ENCODE measurements at regions not wholly inside any gene's neighbourhood (a gene's known extent, or its start where the extent isn't known, plus 50 kb on each side); places are given as distances from the start of the nearest gene placed in this dataset.

GRCh38 chr5:116666901-116667300 lies 92.3 kb upstream of the SEMA6A start:
- intact Hi-C loops (cut with DNase I; ENCODE audit: low total_unique reads): no loop called here
- no peak for DNase-seq
- WGBS, 5 donors: 57 to 74% (median 62%) methylated on average over 3 of the region's 3 CpGs

GRCh38 chr5:116664988-116665387 lies 90.4 kb upstream of the SEMA6A start:
- Histone ChIP-seq H3K27ac (no peak overlapping the region), H3K4me1 (no peaks in the 10 kb centered on the region), H3K36me3 (no peaks in the 10 kb centered on the region), H3K4me3 (no peak overlapping the region), H3K27me3 (no peaks in the 10 kb centered on the region), H3K9me3 (peaks cover 0 to 15% (median 9%) of the 10 kb centered on the region in 4 donors)
- TF ChIP-seq, protein P1, sequence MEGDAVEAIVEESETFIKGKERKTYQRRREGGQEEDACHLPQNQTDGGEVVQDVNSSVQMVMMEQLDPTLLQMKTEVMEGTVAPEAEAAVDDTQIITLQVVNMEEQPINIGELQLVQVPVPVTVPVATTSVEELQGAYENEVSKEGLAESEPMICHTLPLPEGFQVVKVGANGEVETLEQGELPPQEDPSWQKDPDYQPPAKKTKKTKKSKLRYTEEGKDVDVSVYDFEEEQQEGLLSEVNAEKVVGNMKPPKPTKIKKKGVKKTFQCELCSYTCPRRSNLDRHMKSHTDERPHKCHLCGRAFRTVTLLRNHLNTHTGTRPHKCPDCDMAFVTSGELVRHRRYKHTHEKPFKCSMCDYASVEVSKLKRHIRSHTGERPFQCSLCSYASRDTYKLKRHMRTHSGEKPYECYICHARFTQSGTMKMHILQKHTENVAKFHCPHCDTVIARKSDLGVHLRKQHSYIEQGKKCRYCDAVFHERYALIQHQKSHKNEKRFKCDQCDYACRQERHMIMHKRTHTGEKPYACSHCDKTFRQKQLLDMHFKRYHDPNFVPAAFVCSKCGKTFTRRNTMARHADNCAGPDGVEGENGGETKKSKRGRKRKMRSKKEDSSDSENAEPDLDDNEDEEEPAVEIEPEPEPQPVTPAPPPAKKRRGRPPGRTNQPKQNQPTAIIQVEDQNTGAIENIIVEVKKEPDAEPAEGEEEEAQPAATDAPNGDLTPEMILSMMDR (IDR thresholded peaks at IDR 0.05): no peak
- no peak for TF ChIP-seq POLR2A (IDR thresholded peaks at IDR 0.05)
- TF ChIP-seq POLR2AphosphoS5 (IDR thresholded peaks at IDR 0.05): no peak
- no peak for TF ChIP-seq EP300 (IDR thresholded peaks at IDR 0.05)
- WGBS, 5 donors: 59 to 72% (median 70%) methylated on average over 5 of the region's 5 CpGs
- no peak for DNase-seq
- intact Hi-C loops (cut with DNase I; ENCODE audit: low total_unique reads): no loop called here

More at GRCh38 chr5:116666901-116667300, 92.3 kb upstream of the SEMA6A start:
- no peaks in the 10 kb centered on the region for H3K36me3 ChIP-seq
- no peaks in the 10 kb centered on the region for H3K27me3 ChIP-seq
- no peak overlapping the region for H3K4me3 ChIP-seq
- H3K9me3 ChIP-seq: peaks cover 0 to under 1% (median under 1%) of the 10 kb centered on the region in 4 donors
- TF ChIP-seq EP300 (IDR thresholded peaks at IDR 0.05) (no peak), POLR2AphosphoS5 (IDR thresholded peaks at IDR 0.05) (no peak), POLR2A (IDR thresholded peaks at IDR 0.05) (no peak)
- TF ChIP-seq, protein P1 (IDR thresholded peaks at IDR 0.05): no peak
- no peaks in the 10 kb centered on the region for H3K4me1 ChIP-seq
- no peak overlapping the region for H3K27ac ChIP-seq

- TF ChIP-seq POLR2A (IDR thresholded peaks at IDR 0.05): no peak
- no peak for TF ChIP-seq POLR2AphosphoS5 (IDR thresholded peaks at IDR 0.05)
- TF ChIP-seq, protein P1 (IDR thresholded peaks at IDR 0.05): no peak
- no peak for TF ChIP-seq EP300 (IDR thresholded peaks at IDR 0.05)
- no peaks in the 10 kb centered on the region for H3K27me3 ChIP-seq
- no peak overlapping the region for H3K4me3 ChIP-seq
- intact Hi-C loops (cut with DNase I; ENCODE audit: low total_unique reads): no loop called here
- peaks cover 0 to 15% (median 9%) of the 10 kb centered on the region in 4 donors for H3K9me3 ChIP-seq
- no peak overlapping the region for H3K27ac ChIP-seq
- no peaks in the 10 kb centered on the region for H3K4me1 ChIP-seq
- DNase-seq: no peak
- 27 to 50% (median 37%) methylated on average over 1 of the region's 1 CpG for WGBS, 5 donors
- H3K36me3 ChIP-seq: no peaks in the 10 kb centered on the region
Observed at GRCh38 chr5:116663081-116663480, 88.5 kb upstream of the SEMA6A start.

- Histone ChIP-seq H3K36me3 (no peaks in the 10 kb centered on the region), H3K9me3 (peaks cover 0 to 15% (median 9%) of the 10 kb centered on the region in 4 donors), H3K4me3 (no peak overlapping the region), H3K27me3 (no peaks in the 10 kb centered on the region), H3K27ac (no peak overlapping the region), H3K4me1 (no peaks in the 10 kb centered on the region)
- DNase-seq: no peak
- intact Hi-C loops (cut with DNase I; ENCODE audit: low total_unique reads): no loop called here
- no peak for TF ChIP-seq POLR2A (IDR thresholded peaks at IDR 0.05)
- no peak for TF ChIP-seq EP300 (IDR thresholded peaks at IDR 0.05)
- TF ChIP-seq, protein P1 (IDR thresholded peaks at IDR 0.05): no peak
- no peak for TF ChIP-seq POLR2AphosphoS5 (IDR thresholded peaks at IDR 0.05)
- WGBS, 5 donors: 69 to 83% (median 73%) methylated on average over 4 of the region's 4 CpGs
Observed at GRCh38 chr5:116661419-116661818, 86.8 kb upstream of the SEMA6A start.
